HG03196 (cell line): ENCODE measurements at regions not wholly inside any gene's neighbourhood (a gene's known extent, or its start where the extent isn't known, plus 50 kb on each side); places are given as distances from the start of the nearest gene placed in this dataset.

ENCODE experiments used
- ATAC-seq: cut with Tn5 transposase; IDR thresholded peaks from one replicate; pipeline ENCODE4 v1.9.1; 2021; ENCODE audit not compliant: unreplicated experiment

- ATAC-seq: no peak
Observed at GRCh38 chr3:117165601-117166051, 456.0 kb downstream of the TUSC7 start.

- ATAC-seq: no peak
Observed at GRCh38 chr3:117168896-117169295, 459.3 kb downstream of the TUSC7 start.

GRCh38 chr3:117170094-117170493, 460.5 kb downstream of the TUSC7 start:
- ATAC-seq: no peak

GRCh38 chr3:117171124-117171523, 461.5 kb downstream of the TUSC7 start:
- ATAC-seq: no peak

GRCh38 chr3:117172426-117172825, 462.8 kb downstream of the TUSC7 start:
- ATAC-seq: no peak

GRCh38 chr3:117181222-117181621, 471.6 kb downstream of the TUSC7 start:
- no peak for ATAC-seq

GRCh38 chr3:117184574-117184973, 475.0 kb downstream of the TUSC7 start:
- ATAC-seq: no peak

GRCh38 chr3:117191245-117191644, 481.7 kb downstream of the TUSC7 start:
- ATAC-seq: no peak

- no peak for ATAC-seq
Observed at GRCh38 chr3:117192888-117193287, 483.3 kb downstream of the TUSC7 start.

- ATAC-seq: no peak
Observed at GRCh38 chr3:117193390-117193789, 483.8 kb downstream of the TUSC7 start.

GRCh38 chr3:117195034-117195433, 485.5 kb downstream of the TUSC7 start:
- ATAC-seq: no peak

- no peak for ATAC-seq
Observed at GRCh38 chr3:117200962-117201361, 491.4 kb downstream of the TUSC7 start.

- no peak for ATAC-seq
Observed at GRCh38 chr3:117201901-117202774, 492.6 kb downstream of the TUSC7 start.

- no peak for ATAC-seq
Observed at GRCh38 chr3:117217355-117217754, 507.8 kb downstream of the TUSC7 start.

GRCh38 chr3:117217760-117218316, 508.3 kb downstream of the TUSC7 start:
- ATAC-seq: no peak

GRCh38 chr3:117218641-117219048, 509.1 kb downstream of the TUSC7 start:
- no peak for ATAC-seq

GRCh38 chr3:117219296-117219695, 509.7 kb downstream of the TUSC7 start:
- no peak for ATAC-seq

- ATAC-seq: no peak
Observed at GRCh38 chr3:117226932-117227331, 517.4 kb downstream of the TUSC7 start.

- ATAC-seq: no peak
Observed at GRCh38 chr3:117228466-117228865, 518.9 kb downstream of the TUSC7 start.

- no peak for ATAC-seq
Observed at GRCh38 chr3:117230924-117231323, 521.3 kb downstream of the TUSC7 start.

GRCh38 chr3:117234331-117234730, 524.8 kb downstream of the TUSC7 start:
- no peak for ATAC-seq

GRCh38 chr3:117235304-117235703, 525.7 kb downstream of the TUSC7 start:
- no peak for ATAC-seq
